ENCODE measurements at regions not wholly inside any gene's neighbourhood (a gene's known extent, or its start where the extent isn't known, plus 50 kb on each side); places are given as distances from the start of the nearest gene placed in this dataset.

GRCh38 chr11:31973172-31973571 lies 117.7 kb upstream of the RCN1 start:
- Histone ChIP-seq H3F3A (ENCODE audit: insufficient read depth, low read length, poor library complexity, severe bottlenecking) (no peaks in the 10 kb centered on the region), H3K9ac (ENCODE audit: low read length) (no peak overlapping the region), H3K4me3 (ENCODE audit: low read length) (no peak overlapping the region), H3K79me2 (replicated peaks; ENCODE audit: insufficient read depth, low read length) (no peaks in the 10 kb centered on the region), H3K9me2 (ENCODE audit: insufficient read depth, low read length) (no peaks in the 10 kb centered on the region), H4K20me1 (ENCODE audit: insufficient read depth) (no peaks in the 10 kb centered on the region), H3K4me2 (ENCODE audit: low read length) (no peak overlapping the region), H3K9me3 (ENCODE audit: low read length) (no peaks in the 10 kb centered on the region), H2AFZ (ENCODE audit: low read depth, low read length) (no peak overlapping the region), H3K27ac (ENCODE audit: low read length) (no peak overlapping the region), H3K36me3 (ENCODE audit: insufficient read depth, low read length) (no peaks in the 10 kb centered on the region), H3K27me3 (ENCODE audit: insufficient read depth, low read depth, low read length) (no peaks in the 10 kb centered on the region)
- no peak for TF ChIP-seq CTCF (IDR thresholded peaks at IDR 0.05; ENCODE audit: poor library complexity, severe bottlenecking)
- no peak for TF ChIP-seq EZH2 (IDR thresholded peaks at IDR 0.05; ENCODE audit: borderline replicate concordance, insufficient read depth, low read length, poor library complexity, severe bottlenecking)
- no peak for TF ChIP-seq TAF1 (IDR thresholded peaks at IDR 0.05; ENCODE audit: low read depth)
- no peak for TF ChIP-seq EP300 (conservative IDR thresholded peaks at IDR 0.05; ENCODE audit: poor library complexity, severe bottlenecking)

- Histone ChIP-seq H3K27ac (ENCODE audit: low read length) (no peak overlapping the region), H3K4me2 (ENCODE audit: low read length) (no peak overlapping the region), H3K9me2 (ENCODE audit: insufficient read depth, low read length) (no peaks in the 10 kb centered on the region), H3K9me3 (ENCODE audit: low read length) (no peaks in the 10 kb centered on the region), H3K79me2 (replicated peaks; ENCODE audit: insufficient read depth, low read length) (no peaks in the 10 kb centered on the region), H3K4me3 (ENCODE audit: low read length) (no peak overlapping the region), H3K9ac (ENCODE audit: low read length) (no peak overlapping the region), H3K27me3 (ENCODE audit: insufficient read depth, low read depth, low read length) (no peaks in the 10 kb centered on the region), H3K36me3 (ENCODE audit: insufficient read depth, low read length) (no peaks in the 10 kb centered on the region), H2AFZ (ENCODE audit: low read depth, low read length) (no peak overlapping the region), H3F3A (ENCODE audit: insufficient read depth, low read length, poor library complexity, severe bottlenecking) (no peaks in the 10 kb centered on the region), H4K20me1 (ENCODE audit: insufficient read depth) (no peaks in the 10 kb centered on the region)
- TF ChIP-seq REST (IDR thresholded peaks at IDR 0.05; ENCODE audit: borderline replicate concordance), result no peak
- no peak for TF ChIP-seq SMC3 (conservative IDR thresholded peaks at IDR 0.05; ENCODE audit: poor library complexity)
- TF ChIP-seq CTCF (IDR thresholded peaks at IDR 0.05; ENCODE audit: poor library complexity, severe bottlenecking), result no peak
- no peak for TF ChIP-seq EZH2 (IDR thresholded peaks at IDR 0.05; ENCODE audit: borderline replicate concordance, insufficient read depth, low read length, poor library complexity, severe bottlenecking)
- no peak for TF ChIP-seq POLR2AphosphoS5 (IDR thresholded peaks at IDR 0.05)
- TF ChIP-seq MXI1 (conservative IDR thresholded peaks at IDR 0.05; ENCODE audit: poor library complexity, severe bottlenecking), result no peak
- no peak for TF ChIP-seq RAD21 (conservative IDR thresholded peaks at IDR 0.05)
- TF ChIP-seq EP300 (conservative IDR thresholded peaks at IDR 0.05; ENCODE audit: poor library complexity, severe bottlenecking), result no peak
- no peak for TF ChIP-seq TAF1 (IDR thresholded peaks at IDR 0.05; ENCODE audit: low read depth)
These were observed 118.3 kb upstream of the RCN1 start for GRCh38 chr11:31972623-31973022.

Measured in neural cell (in vitro differentiated cells).